HUES6 (cell line): ENCODE measurements at regions not wholly inside any gene's neighbourhood (a gene's known extent, or its start where the extent isn't known, plus 50 kb on each side); places are given as distances from the start of the nearest gene placed in this dataset.

ENCODE experiments used
- H3K27ac ChIP-seq: 2 replicates; pipeline ENCODE4 v1.7.0; 2013; ENCODE audit warnings: low read depth, mild to moderate bottlenecking, low read length, inconsistent platforms
- H3K27me3 ChIP-seq: 2 replicates; pipeline ENCODE4 v1.6.1; 2013; ENCODE audit warnings: low read length; ENCODE audit not compliant: control insufficient read depth, insufficient read depth
- H3K36me3 ChIP-seq: 2 replicates; pipeline ENCODE4 v1.6.1; 2013; ENCODE audit warnings: low read length; ENCODE audit not compliant: control insufficient read depth, insufficient read depth
- H3K4me1 ChIP-seq: 2 replicates; pipeline ENCODE4 v1.6.1; 2013; ENCODE audit warnings: low read length; ENCODE audit not compliant: control insufficient read depth, insufficient read depth
- H3K4me3 ChIP-seq: 2 replicates; pipeline ENCODE4 v1.5.1; 2013; ENCODE audit warnings: low read depth, low read length
- H3K9ac ChIP-seq: one replicate; pipeline ENCODE4 v1.6.1; 2013; ENCODE audit warnings: mild to moderate bottlenecking, low read length
- H3K9me3 ChIP-seq: 2 replicates; pipeline ENCODE4 v1.6.1; 2013; ENCODE audit warnings: low read depth, low read length; ENCODE audit not compliant: control insufficient read depth, insufficient read depth

DNA sequence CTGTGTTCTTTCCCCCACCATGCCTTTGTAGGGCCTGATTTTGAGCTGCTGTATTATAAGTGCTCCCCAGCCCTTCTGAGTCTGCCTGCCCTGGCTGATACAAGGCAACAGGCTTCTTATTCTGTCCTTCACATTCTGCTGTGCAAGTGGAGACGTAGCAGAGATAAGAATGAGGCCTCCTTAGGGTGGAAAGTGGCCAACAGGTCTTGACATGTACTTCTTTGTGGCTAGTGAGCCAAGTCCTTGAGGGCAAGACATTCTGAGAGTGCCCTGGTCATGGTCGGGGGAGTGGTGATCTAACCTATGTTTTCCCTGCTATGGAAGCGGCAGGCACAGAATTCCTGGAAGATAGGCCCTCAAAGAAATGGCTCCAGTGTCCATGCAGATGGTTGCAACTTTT, 235.7 kb upstream of the CADM1 start:
- no peak overlapping the region for H3K27ac ChIP-seq
- no peaks in the 10 kb centered on the region for H3K9me3 ChIP-seq
- no peak overlapping the region for H3K9ac ChIP-seq
- H3K4me1 ChIP-seq, result peaks cover 20% of the 10 kb centered on the region
- H3K4me3 ChIP-seq, result no peak overlapping the region
- no peaks in the 10 kb centered on the region for H3K36me3 ChIP-seq
- peaks cover 18% of the 10 kb centered on the region for H3K27me3 ChIP-seq

DNA sequence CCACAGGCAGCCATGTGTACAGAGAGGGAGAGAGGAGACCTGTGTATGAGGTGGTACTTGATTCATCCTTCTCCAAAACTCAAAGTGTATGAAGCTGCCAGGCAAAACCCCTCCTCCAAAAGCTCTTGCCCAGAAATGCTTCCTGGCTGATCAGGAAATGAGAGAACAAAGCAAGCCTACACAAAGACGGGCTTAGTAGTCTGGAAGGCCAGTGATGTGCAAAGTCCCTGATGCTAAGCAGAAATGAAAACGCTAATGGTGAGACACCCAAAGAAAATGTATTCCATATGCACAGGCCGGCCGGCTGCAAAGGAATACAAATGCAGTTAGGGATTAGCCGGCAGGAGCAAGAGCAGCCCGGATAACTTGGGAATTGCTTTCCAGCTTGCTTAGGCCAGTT, 234.9 kb upstream of the CADM1 start:
- Histone ChIP-seq H3K36me3 (no peaks in the 10 kb centered on the region), H3K27ac (no peak overlapping the region), H3K27me3 (peaks cover 13% of the 10 kb centered on the region), H3K9ac (no peak overlapping the region), H3K4me1 (peaks cover 14% of the 10 kb centered on the region), H3K9me3 (no peaks in the 10 kb centered on the region), H3K4me3 (no peak overlapping the region)

DNA sequence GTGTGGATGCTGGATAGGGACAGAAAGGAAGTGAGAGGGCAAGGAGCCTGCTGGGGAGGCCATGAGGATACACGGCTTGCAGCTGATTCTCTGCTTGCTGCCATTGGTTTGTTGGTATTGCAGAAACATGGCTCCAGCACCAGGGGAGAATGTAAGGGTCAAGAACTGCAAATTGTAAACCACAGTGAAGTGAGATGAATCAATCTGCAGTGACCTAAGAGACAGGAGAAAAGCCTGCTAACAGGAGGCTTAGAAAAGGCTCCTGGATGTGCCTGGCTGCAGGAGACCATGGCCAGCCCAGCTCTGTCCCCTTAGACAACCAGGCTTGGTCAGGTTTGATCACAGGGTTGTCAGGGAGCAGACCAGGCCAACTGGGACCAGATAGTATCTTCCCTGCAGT, 233.7 kb upstream of the CADM1 start:
- Histone ChIP-seq H3K9ac (no peak overlapping the region), H3K4me3 (no peak overlapping the region), H3K9me3 (no peaks in the 10 kb centered on the region), H3K4me1 (peaks cover 14% of the 10 kb centered on the region), H3K27ac (no peak overlapping the region), H3K36me3 (no peaks in the 10 kb centered on the region), H3K27me3 (peaks cover 11% of the 10 kb centered on the region)

DNA sequence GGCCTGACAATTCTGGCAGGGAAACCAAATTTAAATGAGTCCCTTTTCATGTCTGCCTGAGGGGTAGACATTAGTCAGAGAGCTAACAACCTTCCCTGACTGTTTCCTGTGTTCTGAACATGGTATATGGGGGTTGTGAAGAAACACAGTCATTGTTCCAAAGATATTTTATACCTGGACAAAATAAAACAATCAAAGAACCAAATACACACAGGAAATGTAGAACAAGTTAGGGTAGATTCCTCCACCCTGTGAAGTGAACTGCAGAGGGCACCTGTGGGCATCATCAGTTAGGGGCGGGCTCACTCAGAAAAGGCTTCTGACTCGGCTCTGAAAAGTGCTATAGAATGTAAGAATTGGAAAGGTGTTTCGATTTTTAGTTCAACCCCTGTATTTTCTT, 231.9 kb upstream of the CADM1 start:
- Histone ChIP-seq H3K36me3 (no peaks in the 10 kb centered on the region), H3K27ac (no peak overlapping the region), H3K9me3 (no peaks in the 10 kb centered on the region), H3K9ac (no peak overlapping the region), H3K4me3 (no peak overlapping the region), H3K4me1 (peaks cover 9% of the 10 kb centered on the region; the same call in 1 of the 2 replicates), H3K27me3 (peaks cover 3% of the 10 kb centered on the region; the same call in 1 of the 2 replicates)

DNA sequence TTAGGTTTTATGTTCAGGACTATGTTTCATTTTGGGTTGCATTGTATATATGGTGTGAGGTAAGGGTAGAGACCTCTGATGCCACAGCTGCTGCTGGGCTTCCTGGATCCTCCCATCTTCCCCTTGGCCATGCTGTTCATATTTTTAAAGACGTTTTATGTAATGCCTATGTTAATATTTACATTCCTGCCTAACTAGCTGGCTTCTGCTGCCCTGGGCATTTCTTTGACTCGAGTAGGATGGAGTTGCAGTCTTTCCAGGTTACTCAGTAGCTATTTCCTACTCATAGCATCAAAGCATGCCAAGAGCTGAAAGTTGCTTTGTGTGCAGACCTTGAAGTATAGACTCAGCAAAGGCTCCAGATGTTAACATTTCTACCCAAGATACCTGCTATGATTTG, 220.5 kb upstream of the CADM1 start:
- no peak overlapping the region for H3K27ac ChIP-seq
- peaks cover 21% of the 10 kb centered on the region for H3K27me3 ChIP-seq
- 0 out of 2 replicates have a peak, but pooled peaks cover 3% of the 10 kb centered on the region for H3K4me1 ChIP-seq
- no peak overlapping the region for H3K9ac ChIP-seq
- no peak overlapping the region for H3K4me3 ChIP-seq
- peaks cover 5% of the 10 kb centered on the region; the same call in 1 of the 2 replicates for H3K9me3 ChIP-seq
- H3K36me3 ChIP-seq, result no peaks in the 10 kb centered on the region

- Histone ChIP-seq H3K36me3 (no peaks in the 10 kb centered on the region), H3K4me3 (no peak overlapping the region), H3K4me1 (no peaks in the 10 kb centered on the region), H3K27ac (no peak overlapping the region), H3K9me3 (peaks cover 5% of the 10 kb centered on the region; the same call in 1 of the 2 replicates), H3K9ac (no peak overlapping the region), H3K27me3 (peaks cover 21% of the 10 kb centered on the region)
These were observed 218.5 kb upstream of the CADM1 start for GRCh38 chr11:115722711-115723110.

- Histone ChIP-seq H3K36me3 (no peaks in the 10 kb centered on the region), H3K4me1 (no peaks in the 10 kb centered on the region; the same call in 1 of the 2 replicates), H3K27ac (no peak overlapping the region), H3K27me3 (peaks cover 11% of the 10 kb centered on the region), H3K9ac (no peak overlapping the region), H3K9me3 (peaks cover 5% of the 10 kb centered on the region; the same call in 1 of the 2 replicates), H3K4me3 (no peak overlapping the region)
These were observed 217.2 kb upstream of the CADM1 start for GRCh38 chr11:115721296-115721995.

DNA sequence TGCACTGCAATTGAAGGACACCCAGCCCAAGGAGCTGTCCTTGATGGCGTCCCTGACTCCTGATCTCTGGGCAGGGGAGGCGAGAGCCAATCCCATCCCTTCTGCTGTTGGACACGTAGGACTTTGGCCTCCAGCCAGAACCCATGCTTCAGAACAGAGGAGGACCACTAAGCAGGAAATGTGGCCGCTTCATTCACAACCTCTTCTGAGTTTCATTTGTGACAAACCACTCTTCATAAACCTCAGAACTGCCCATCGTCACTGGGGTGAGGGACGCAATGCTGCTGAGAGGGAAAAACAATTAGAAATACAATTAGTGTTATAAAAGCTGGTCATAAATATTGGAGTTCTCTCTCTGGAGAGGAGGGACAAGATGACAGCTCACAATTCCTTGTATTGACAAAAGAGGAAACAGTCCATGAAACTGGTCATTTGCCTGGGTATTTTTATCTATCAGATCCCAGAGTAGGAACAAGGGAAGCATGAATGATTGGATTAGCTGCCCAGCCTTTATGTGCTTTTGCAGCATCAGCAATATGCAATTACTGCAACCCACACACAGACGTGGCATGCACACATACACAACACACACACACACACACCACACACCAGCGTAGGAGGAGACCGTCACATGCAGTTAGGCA, 216.5 kb upstream of the CADM1 start:
- H3K4me1 ChIP-seq, result no peaks in the 10 kb centered on the region; the same call in 1 of the 2 replicates
- no peak overlapping the region for H3K27ac ChIP-seq
- peaks cover 5% of the 10 kb centered on the region; the same call in 1 of the 2 replicates for H3K9me3 ChIP-seq
- no peaks in the 10 kb centered on the region for H3K36me3 ChIP-seq
- no peak overlapping the region for H3K4me3 ChIP-seq
- H3K27me3 ChIP-seq, result peaks cover 3% of the 10 kb centered on the region
- H3K9ac ChIP-seq, result no peak overlapping the region

DNA sequence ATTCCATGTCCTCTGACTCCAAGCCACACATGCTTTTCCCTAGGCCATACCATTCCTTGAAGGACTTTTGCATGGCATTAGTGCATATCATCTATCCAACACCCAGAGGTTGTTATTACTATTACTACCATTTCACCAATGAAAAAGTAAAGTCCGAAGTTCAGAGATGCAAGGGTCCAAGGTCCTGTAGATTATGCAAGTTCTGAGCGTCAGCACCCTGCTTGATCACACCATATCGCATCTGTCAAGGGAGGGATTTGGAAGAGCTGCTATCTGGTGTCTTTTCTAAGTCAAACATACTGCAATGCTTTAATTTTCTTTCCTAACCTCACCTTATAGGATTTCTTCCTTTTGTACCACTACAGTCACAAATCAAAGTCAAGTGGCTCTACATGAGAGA, 214.7 kb upstream of the CADM1 start:
- Histone ChIP-seq H3K4me3 (no peak overlapping the region), H3K27me3 (peaks cover 3% of the 10 kb centered on the region; the same call in 1 of the 2 replicates), H3K4me1 (no peaks in the 10 kb centered on the region; the same call in 1 of the 2 replicates), H3K9me3 (no peaks in the 10 kb centered on the region), H3K36me3 (no peaks in the 10 kb centered on the region), H3K27ac (no peak overlapping the region), H3K9ac (no peak overlapping the region)

DNA sequence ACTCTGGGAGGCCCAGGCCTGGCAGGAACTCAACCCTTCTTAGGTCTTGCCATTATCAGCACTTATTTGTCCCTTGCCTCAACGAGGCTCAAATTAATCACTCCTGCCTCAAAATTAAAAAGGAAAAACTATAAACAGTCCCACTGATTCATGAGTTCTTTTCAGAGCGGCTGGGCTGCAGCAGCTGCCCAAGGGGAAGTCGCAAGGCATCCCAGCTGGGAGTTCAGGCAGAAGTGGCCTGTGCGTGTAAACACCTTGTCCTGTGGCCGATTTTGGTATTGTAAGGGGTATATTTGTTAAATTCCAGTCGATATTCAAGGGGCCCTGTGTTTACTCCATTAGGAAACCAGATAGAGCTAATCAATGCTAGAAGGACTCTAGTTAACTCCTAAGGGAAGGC, 213.9 kb upstream of the CADM1 start:
- no peak overlapping the region for H3K4me3 ChIP-seq
- no peaks in the 10 kb centered on the region for H3K36me3 ChIP-seq
- peaks cover 3% of the 10 kb centered on the region; the same call in 1 of the 2 replicates for H3K27me3 ChIP-seq
- H3K9me3 ChIP-seq, result no peaks in the 10 kb centered on the region
- H3K27ac ChIP-seq, result no peak overlapping the region
- no peak overlapping the region for H3K9ac ChIP-seq
- H3K4me1 ChIP-seq, result no peaks in the 10 kb centered on the region; the same call in 1 of the 2 replicates
